Upper lobe of left lung (tissue), 6 donors: ENCODE measurements at regions not wholly inside any gene's neighbourhood (a gene's known extent, or its start where the extent isn't known, plus 50 kb on each side); places are given as distances from the start of the nearest gene placed in this dataset.

ENCODE experiments used
- ATAC-seq, 2 donors: fragments of 200-7000 bp; cut with Tn5 transposase; one replicate each; pipeline ENCODE4 v1.9.1; 2022; ENCODE audit warnings: mild to moderate bottlenecking in 2 of 2, moderate library complexity in 2 of 2; ENCODE audit not compliant: low FRiP score in 2 of 2
- DNase-seq, 2 donors: peaks; one replicate each; pipeline ENCODE4 v3.0.0-alpha.2; 2019 to 2020
- H3K27ac ChIP-seq, 4 donors: fragments of 200-600 bp; sonication (generic); one replicate each; pipeline ENCODE4 v1.5.1; 2016 to 2019
- H3K27me3 ChIP-seq, 4 donors: fragments of 200-600 bp; sonication (generic); one replicate each; pipeline ENCODE4 v1.5.1; 2017 to 2019
- H3K36me3 ChIP-seq, 4 donors: fragments of 200-600 bp; sonication (generic); one replicate each; pipeline ENCODE4 v1.5.1; 2016 to 2019
- H3K4me1 ChIP-seq, 4 donors: fragments of 200-600 bp; sonication (generic); one replicate each; pipeline ENCODE4 v1.5.1; 2018 to 2019
- H3K4me3 ChIP-seq, 4 donors: fragments of 200-600 bp; sonication (generic); one replicate each; pipeline ENCODE4 v1.5.1; 2017 to 2019; ENCODE audit warnings: mild to moderate bottlenecking in 2 of 4, moderate library complexity in 1 of 4
- H3K9me3 ChIP-seq, 4 donors: fragments of 200-600 bp; sonication (generic); one replicate each; pipeline ENCODE4 v1.5.1; 2018 to 2019
- EP300 ChIP-seq, 4 donors: sonication (generic); formaldehyde crosslinking; IDR thresholded peaks; one replicate each; pipeline ENCODE4 v1.5.1; 2017; ENCODE audit warnings: antibody characterized with exemption in 4 of 4, control low read depth in 2 of 4
- POLR2A ChIP-seq, 4 donors: fragments of 450-650 bp; IDR thresholded peaks; one replicate each; pipeline ENCODE4 v1.5.1; 2016 to 2017; ENCODE audit warnings: antibody characterized with exemption in 4 of 4, mild to moderate bottlenecking in 2 of 4
- POLR2AphosphoS5 ChIP-seq, 2 donors: sonication (generic); formaldehyde crosslinking; IDR thresholded peaks; one replicate each; pipeline ENCODE4 v1.5.1; 2017; ENCODE audit warnings: antibody characterized with exemption in 2 of 2
- WGBS, 2 donors: methylation state at CpG; one replicate each; pipeline ENCODE4 v1.1.5; 2017 to 2018; 5-methylcytosine and 5-hydroxymethylcytosine counted together
- TF ChIP-seq, protein P1 (sequence below), 6 experiments: fragments of 450-650 bp in 4 of 6; fragments of 200-600 bp in 2 of 6; sonication (generic) in 2 of 6; IDR thresholded peaks; one replicate each; pipeline ENCODE4 v1.5.1; 2016 to 2019; ENCODE audit warnings: antibody characterized with exemption in 6 of 6
- donor health status: DM: no; HTN: no; CAD: no; lungs with moderate emphysema.
- donor health status: DM: no; HTN: yes; CAD: no; lungs with severe emphysema.

DNA sequence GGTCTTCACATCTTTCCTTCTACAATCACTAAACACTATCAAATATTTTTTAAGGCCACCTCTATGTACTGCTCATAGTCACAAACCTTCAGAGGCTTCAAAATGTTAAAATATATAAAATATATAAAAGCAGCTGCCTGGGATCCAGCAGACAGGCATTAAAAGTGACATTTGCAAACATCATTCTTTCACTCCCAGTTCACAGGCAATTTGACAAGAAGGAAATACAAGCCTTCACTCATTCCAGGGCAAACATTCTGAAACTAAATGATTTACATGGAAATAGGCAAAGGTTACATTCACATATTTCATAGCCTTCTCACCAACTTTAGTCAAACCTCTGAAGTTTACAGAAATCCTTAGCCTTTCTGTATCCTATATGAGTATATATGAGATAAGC is 266.3 kb downstream of the TBL1XR1 start:
- Histone ChIP-seq H3K27me3 (no peaks in the 10 kb centered on the region), H3K9me3 (no peaks in the 10 kb centered on the region), H3K36me3 (no peaks in the 10 kb centered on the region), H3K4me1 (no peaks in the 10 kb centered on the region), H3K27ac (no peak overlapping the region), H3K4me3 (no peak overlapping the region)
- no peak for TF ChIP-seq EP300 (IDR thresholded peaks at IDR 0.05)
- no peak for TF ChIP-seq POLR2A (IDR thresholded peaks at IDR 0.05)
- TF ChIP-seq, protein P1, sequence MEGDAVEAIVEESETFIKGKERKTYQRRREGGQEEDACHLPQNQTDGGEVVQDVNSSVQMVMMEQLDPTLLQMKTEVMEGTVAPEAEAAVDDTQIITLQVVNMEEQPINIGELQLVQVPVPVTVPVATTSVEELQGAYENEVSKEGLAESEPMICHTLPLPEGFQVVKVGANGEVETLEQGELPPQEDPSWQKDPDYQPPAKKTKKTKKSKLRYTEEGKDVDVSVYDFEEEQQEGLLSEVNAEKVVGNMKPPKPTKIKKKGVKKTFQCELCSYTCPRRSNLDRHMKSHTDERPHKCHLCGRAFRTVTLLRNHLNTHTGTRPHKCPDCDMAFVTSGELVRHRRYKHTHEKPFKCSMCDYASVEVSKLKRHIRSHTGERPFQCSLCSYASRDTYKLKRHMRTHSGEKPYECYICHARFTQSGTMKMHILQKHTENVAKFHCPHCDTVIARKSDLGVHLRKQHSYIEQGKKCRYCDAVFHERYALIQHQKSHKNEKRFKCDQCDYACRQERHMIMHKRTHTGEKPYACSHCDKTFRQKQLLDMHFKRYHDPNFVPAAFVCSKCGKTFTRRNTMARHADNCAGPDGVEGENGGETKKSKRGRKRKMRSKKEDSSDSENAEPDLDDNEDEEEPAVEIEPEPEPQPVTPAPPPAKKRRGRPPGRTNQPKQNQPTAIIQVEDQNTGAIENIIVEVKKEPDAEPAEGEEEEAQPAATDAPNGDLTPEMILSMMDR (IDR thresholded peaks at IDR 0.05), result no peak
- TF ChIP-seq POLR2AphosphoS5 (IDR thresholded peaks at IDR 0.05), result no peak
- ATAC-seq, result no peak
- no peak for DNase-seq

DNA sequence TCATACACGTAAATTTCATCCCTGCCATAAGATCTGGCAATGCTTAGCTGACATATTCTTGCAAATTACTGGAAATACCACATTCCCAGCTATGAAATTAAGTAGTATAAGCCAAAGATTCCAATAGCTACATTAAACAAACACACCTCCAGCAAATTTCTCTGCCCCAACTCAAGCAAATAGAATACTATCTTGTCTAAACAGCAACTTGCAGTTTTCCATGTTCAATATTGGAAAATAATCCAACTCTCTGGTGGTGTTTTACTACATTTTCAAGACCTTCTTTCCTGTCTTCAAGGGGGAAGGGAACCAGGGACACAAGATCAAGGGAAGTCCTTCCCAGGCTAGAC is 268.7 kb downstream of the TBL1XR1 start:
- DNase-seq, result no peak

DNA sequence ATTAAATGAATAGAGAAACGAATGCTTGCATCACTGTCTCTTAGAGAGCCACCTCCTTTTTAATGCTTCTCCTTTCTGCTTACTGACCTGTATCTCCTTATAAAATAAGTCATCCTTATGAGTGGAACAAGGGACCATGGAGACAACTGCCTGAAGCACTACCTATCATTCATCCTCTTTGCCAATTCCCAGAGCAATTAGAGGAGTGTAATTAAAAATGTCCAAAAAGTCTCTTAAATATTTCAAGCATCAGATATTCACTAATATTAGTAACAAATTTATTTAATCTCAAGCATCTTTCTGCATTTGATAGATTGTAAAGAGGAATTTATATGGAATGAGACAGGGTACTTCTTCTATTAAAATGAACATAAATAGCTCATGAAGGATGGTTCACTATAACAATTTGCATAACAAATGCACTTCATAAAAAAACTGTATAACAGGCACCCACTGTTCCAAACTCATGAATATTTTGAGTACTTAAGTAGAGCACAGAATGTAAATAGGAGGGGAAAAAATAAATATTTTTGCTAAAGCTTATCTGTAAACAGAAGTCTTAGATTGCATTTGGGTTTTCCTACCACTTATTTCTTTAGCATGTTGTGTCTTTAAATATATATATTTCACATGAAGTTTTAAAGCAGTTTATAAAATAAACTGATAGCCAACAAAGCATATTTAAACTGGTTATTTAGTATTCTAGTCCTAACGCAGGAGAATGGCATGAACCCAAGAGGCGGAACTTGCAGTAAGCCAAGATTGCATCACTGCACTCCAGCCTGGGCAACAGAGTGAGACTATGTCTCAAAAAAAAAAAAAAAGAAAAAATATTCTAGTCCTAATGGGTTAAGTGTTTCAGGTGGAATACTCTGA is 269.3 kb downstream of the TBL1XR1 start:
- DNase-seq (peak in 1 of 2 donors; percentile 53), ATAC-seq (peak in 1 of 2 donors; percentile 36)
- Histone ChIP-seq H3K27ac (no peak overlapping the region), H3K9me3 (no peaks in the 10 kb centered on the region), H3K27me3 (no peaks in the 10 kb centered on the region), H3K4me3 (no peak overlapping the region), H3K36me3 (no peaks in the 10 kb centered on the region), H3K4me1 (no peaks in the 10 kb centered on the region)
- WGBS, 2 donors, result 61 to 68% methylated on average over 3 of the region's 3 CpGs
- TF ChIP-seq, protein P1 (IDR thresholded peaks at IDR 0.05), result no peak
- TF ChIP-seq POLR2AphosphoS5 (IDR thresholded peaks at IDR 0.05), result no peak
- no peak for TF ChIP-seq EP300 (IDR thresholded peaks at IDR 0.05)
- no peak for TF ChIP-seq POLR2A (IDR thresholded peaks at IDR 0.05)

More for the DNA sequence above, 268.7 kb downstream of the TBL1XR1 start:
- H3K4me1 ChIP-seq, result no peaks in the 10 kb centered on the region
- H3K4me3 ChIP-seq, result no peak overlapping the region
- ATAC-seq, result no peak
- H3K9me3 ChIP-seq, result no peaks in the 10 kb centered on the region
- H3K27ac ChIP-seq, result no peak overlapping the region
- TF ChIP-seq POLR2AphosphoS5 (IDR thresholded peaks at IDR 0.05), result no peak
- TF ChIP-seq POLR2A (IDR thresholded peaks at IDR 0.05), result no peak
- TF ChIP-seq, protein P1 (IDR thresholded peaks at IDR 0.05), result no peak
- TF ChIP-seq EP300 (IDR thresholded peaks at IDR 0.05), result no peak
- H3K36me3 ChIP-seq, result no peaks in the 10 kb centered on the region
- no peaks in the 10 kb centered on the region for H3K27me3 ChIP-seq
- 52 to 54% methylated on average over 1 of the region's 1 CpG for WGBS, 2 donors

DNA sequence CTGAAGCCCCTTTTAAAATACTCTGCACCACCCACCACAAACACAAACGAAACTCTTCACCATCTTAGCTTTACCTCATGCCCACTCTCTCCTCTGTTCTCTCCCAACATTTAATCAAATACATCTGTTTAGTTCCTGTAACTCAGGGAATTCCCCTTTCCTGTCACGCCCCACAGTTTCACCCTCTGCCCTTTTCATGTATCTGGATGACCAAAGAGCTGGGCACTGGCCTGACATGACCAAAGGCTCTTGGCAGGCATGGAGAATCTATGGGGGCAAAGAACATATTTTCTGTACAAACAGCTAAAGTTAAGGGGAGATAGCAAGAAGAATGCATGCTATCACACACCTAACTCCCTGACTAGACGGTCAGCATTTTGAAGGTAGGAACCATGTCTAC is 270.0 kb downstream of the TBL1XR1 start:
- ATAC-seq, result no peak
- WGBS, 2 donors, result 19 to 27% methylated on average over 3 of the region's 3 CpGs
- no peaks in the 10 kb centered on the region for H3K9me3 ChIP-seq

More for the DNA sequence above, 270.0 kb downstream of the TBL1XR1 start:
- Histone ChIP-seq H3K36me3 (no peaks in the 10 kb centered on the region), H3K27me3 (no peaks in the 10 kb centered on the region), H3K4me3 (no peak overlapping the region), H3K4me1 (no peaks in the 10 kb centered on the region), H3K27ac (no peak overlapping the region)
- DNase-seq, result no peak
- TF ChIP-seq POLR2AphosphoS5 (IDR thresholded peaks at IDR 0.05), result no peak
- no peak for TF ChIP-seq EP300 (IDR thresholded peaks at IDR 0.05)
- TF ChIP-seq, protein P1 (IDR thresholded peaks at IDR 0.05), result no peak
- TF ChIP-seq POLR2A (IDR thresholded peaks at IDR 0.05), result no peak
